ENCODE measurements at regions not wholly inside any gene's neighbourhood (a gene's known extent, or its start where the extent isn't known, plus 50 kb on each side); places are given as distances from the start of the nearest gene placed in this dataset.
A peak's percentile ranks its signal among the peaks of the same experiment; 100 is the strongest.

DNA sequence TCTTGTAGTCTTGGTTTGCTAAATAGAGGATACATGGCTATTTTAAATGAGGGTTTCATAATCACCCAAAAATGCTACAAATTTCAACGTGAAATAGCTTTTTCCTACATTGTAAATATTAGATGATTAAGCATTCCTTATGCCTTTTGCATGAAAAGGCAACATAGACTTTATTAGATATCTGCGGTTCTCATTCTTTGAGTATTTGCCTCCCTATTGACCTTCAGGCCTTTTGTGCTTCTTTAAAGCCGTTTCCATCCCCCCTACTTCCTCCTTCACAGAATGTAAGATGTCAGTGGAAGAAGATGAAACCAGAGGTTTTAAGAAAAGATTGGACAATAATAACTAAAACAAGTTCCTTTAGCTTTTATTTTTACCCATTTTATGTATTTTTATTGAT is 144.1 kb downstream of the UBE2E3 start:
- Histone ChIP-seq H3K14ac (replicated peaks; ENCODE audit: low read depth, low read length) (no peak overlapping the region), H3K4ac (ENCODE audit: low read depth, low read length) (no peak overlapping the region), H3K27ac (ENCODE audit: insufficient read depth, low read length) (no peak overlapping the region), H3K4me3 (ENCODE audit: insufficient read depth, low read depth, low read length) (no peak overlapping the region), H3K27me3 (ENCODE audit: control insufficient read depth, insufficient read depth, low read length) (no peaks in the 10 kb centered on the region), H2BK5ac (ENCODE audit: low read depth, low read length, poor library complexity, severe bottlenecking) (no peak overlapping the region), H4K91ac (ENCODE audit: insufficient read depth, low read depth, low read length) (no peak overlapping the region), H4K8ac (ENCODE audit: low read depth in 2 of 2, low read length in 2 of 2) (no peak overlapping the region), H3K9ac (ENCODE audit: low read depth, low read length) (no peak overlapping the region), H3K9me3 (ENCODE audit: control insufficient read depth, insufficient read depth, low read length) (no peaks in the 10 kb centered on the region), H4K20me1 (ENCODE audit: insufficient read depth, low read length) (no peaks in the 10 kb centered on the region), H2AFZ (replicated peaks; ENCODE audit: low read length, poor library complexity) (no peak overlapping the region), H2BK120ac (ENCODE audit: low read depth, low read length) (no peak overlapping the region), H3K23ac (ENCODE audit: low read depth, low read length) (no peak overlapping the region), H3K56ac (ENCODE audit: extremely low read depth, insufficient read depth, low read length) (no peak overlapping the region), H3K4me2 (ENCODE audit: low read depth, low read length) (no peak overlapping the region; the same call in 1 of the 2 replicates), H3K36me3 (ENCODE audit: control insufficient read depth, insufficient read depth, low read length) (no peaks in the 10 kb centered on the region), H3K9me1 (ENCODE audit: insufficient read depth, low read length) (no peaks in the 10 kb centered on the region), H2AK9ac (replicated peaks; ENCODE audit: low read depth, low read length, poor library complexity) (no peak overlapping the region), H3K4me1 (ENCODE audit: control insufficient read depth, insufficient read depth, low read length) (peaks cover 3% of the 10 kb centered on the region; the same call in 1 of the 2 replicates), H2AK5ac (ENCODE audit: low read depth, low read length) (no peak overlapping the region), H2BK15ac (ENCODE audit: low read depth, low read length) (no peak overlapping the region), H3K79me1 (ENCODE audit: low read depth in 1 of 2, low read length in 2 of 2) (no peaks in the 10 kb centered on the region), H4K5ac (ENCODE audit: low read depth, low read length) (no peak overlapping the region), H2BK20ac (ENCODE audit: low read depth, low read length) (no peak overlapping the region), H3K18ac (ENCODE audit: low read depth, low read length) (no peak overlapping the region)
- ATAC-seq (ENCODE audit: low read depth) = peak; percentile 21; the same call in 1 of the 2 replicates
- dilution Hi-C loops (cut with HindIII; ENCODE audit: low sequenced_read_pairs, unreplicated experiment) = no loop called here
- TF ChIP-seq POLR2A (IDR thresholded peaks at IDR 0.05; ENCODE audit: low read depth, low read length) = no peak
- no peak for TF ChIP-seq RCOR1 (IDR thresholded peaks at IDR 0.05; ENCODE audit: insufficient replicate concordance, low read length)
- TF ChIP-seq FOS (IDR thresholded peaks at IDR 0.05; ENCODE audit: low read depth, low read length) = no peak
- TF ChIP-seq MAZ (IDR thresholded peaks at IDR 0.05; ENCODE audit: borderline replicate concordance, low read depth, low read length) = no peak
- no peak for TF ChIP-seq CTCF (conservative IDR thresholded peaks at IDR 0.05; ENCODE audit: low read depth, low read length)
- TF ChIP-seq NFE2L2 (IDR thresholded peaks at IDR 0.05; ENCODE audit: low read depth, low read length) = no peak
- no peak for TF ChIP-seq RFX5 (IDR thresholded peaks at IDR 0.05; ENCODE audit: low read depth, low read length)
- TF ChIP-seq MAFK (IDR thresholded peaks at IDR 0.05; ENCODE audit: low read depth, low read length) = no peak
- TF ChIP-seq BHLHE40 (IDR thresholded peaks at IDR 0.05; ENCODE audit: low read depth, low read length) = no peak
- no peak for TF ChIP-seq RAD21 (IDR thresholded peaks at IDR 0.05; ENCODE audit: low read length)
- TF ChIP-seq, protein P1, sequence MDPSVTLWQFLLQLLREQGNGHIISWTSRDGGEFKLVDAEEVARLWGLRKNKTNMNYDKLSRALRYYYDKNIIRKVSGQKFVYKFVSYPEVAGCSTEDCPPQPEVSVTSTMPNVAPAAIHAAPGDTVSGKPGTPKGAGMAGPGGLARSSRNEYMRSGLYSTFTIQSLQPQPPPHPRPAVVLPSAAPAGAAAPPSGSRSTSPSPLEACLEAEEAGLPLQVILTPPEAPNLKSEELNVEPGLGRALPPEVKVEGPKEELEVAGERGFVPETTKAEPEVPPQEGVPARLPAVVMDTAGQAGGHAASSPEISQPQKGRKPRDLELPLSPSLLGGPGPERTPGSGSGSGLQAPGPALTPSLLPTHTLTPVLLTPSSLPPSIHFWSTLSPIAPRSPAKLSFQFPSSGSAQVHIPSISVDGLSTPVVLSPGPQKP (IDR thresholded peaks at IDR 0.05; ENCODE audit: borderline replicate concordance, low read depth, low read length) = no peak
- no peak for TF ChIP-seq CHD1 (IDR thresholded peaks at IDR 0.05; ENCODE audit: low read depth, low read length)
- TF ChIP-seq SMC3 (IDR thresholded peaks at IDR 0.05; ENCODE audit: low read depth, low read length) = no peak
- no peak for TF ChIP-seq MXI1 (IDR thresholded peaks at IDR 0.05; ENCODE audit: borderline replicate concordance, low read depth, low read length)
- no peak for TF ChIP-seq CEBPB (IDR thresholded peaks at IDR 0.05; ENCODE audit: low read depth, low read length)
- BruUV-seq (replicated peaks) = no TSS peak
- ChIA-PET CTCF (no interaction called here), POLR2A (ENCODE audit: unreplicated experiment) (no interaction called here)
- in situ Hi-C loops (cut with MboI; ENCODE audit: low sequenced_read_pairs) = loop anchor here (25.0 kb wide), 1 partner anchor 988 kb away; no protein-coding TSS in a partner anchor
- intact Hi-C loops (cut with micrococcal nuclease) = no loop called here
- WGBS, 2 experiments (ENCODE audit: extremely low coverage in 2 of 2, insufficient read length in 1 of 2) = no CpG with 5 or more reads among the region's 3 CpGs
- peak; percentile 22 for DNase-seq
